IMR-90 (cell line): ENCODE measurements at regions not wholly inside any gene's neighbourhood (a gene's known extent, or its start where the extent isn't known, plus 50 kb on each side); places are given as distances from the start of the nearest gene placed in this dataset.

ENCODE experiments used
- ATAC-seq: fragments of 200-7000 bp; cut with Tn5 transposase; 2 replicates; pipeline ENCODE4 v1.9.1; 2020; ENCODE audit warnings: low read depth, mild to moderate bottlenecking, moderate library complexity
- BruUV-seq: library from RNA; stranded (reverse); fragments of 400-500 nt; replicated peaks from 2 replicates; lab custom pipeline; 2021; lab: Mats Ljungman, UMichigan
- CTCF ChIA-PET: fragments of 300-600 bp; formaldehyde crosslinking; extraction: SDS; loops from one replicate; lab custom pipeline; 2021; ENCODE audit warnings: antibody characterized with exemption; lab: Yijun Ruan, JAX
- POLR2A ChIA-PET: fragments of 300-600 bp; sonication (Branson Sonifier 250); formaldehyde crosslinking; loops from one replicate; lab custom pipeline; 2022; ENCODE audit warnings: antibody characterized with exemption; ENCODE audit not compliant: unreplicated experiment; lab: Charles Lee
- DNase-seq: peaks from one replicate; pipeline ENCODE4 v3.0.0; 2013
- H2AFZ ChIP-seq: replicated peaks from 2 replicates; pipeline ENCODE3; 2013; ENCODE audit warnings: low read length, mild to moderate bottlenecking; ENCODE audit not compliant: poor library complexity
- H2AK5ac ChIP-seq: 2 replicates; pipeline ENCODE4 v1.6.1; 2013; ENCODE audit warnings: low read depth, low read length, inconsistent platforms
- H2AK9ac ChIP-seq: replicated peaks from 2 replicates; pipeline ENCODE3; 2013; ENCODE audit warnings: mild to moderate bottlenecking, low read depth, low read length, moderate library complexity; ENCODE audit not compliant: poor library complexity
- H2BK120ac ChIP-seq: 2 replicates; pipeline ENCODE4 v1.6.1; 2013; ENCODE audit warnings: low read depth, low read length, inconsistent platforms
- H2BK15ac ChIP-seq: 3 replicates; pipeline ENCODE4 v1.6.1; 2013; ENCODE audit warnings: low read depth, low read length, inconsistent platforms
- H2BK20ac ChIP-seq: 2 replicates; pipeline ENCODE4 v1.6.1; 2013; ENCODE audit warnings: low read depth, mild to moderate bottlenecking, inconsistent platforms, low read length, moderate library complexity
- H2BK5ac ChIP-seq: 2 replicates; pipeline ENCODE4 v1.6.1; 2013; ENCODE audit warnings: mild to moderate bottlenecking, low read depth, low read length, inconsistent platforms; ENCODE audit not compliant: poor library complexity, severe bottlenecking
- H3K14ac ChIP-seq: replicated peaks from 2 replicates; pipeline ENCODE4 v1.6.1; 2013; ENCODE audit warnings: low read depth, low read length, inconsistent platforms
- H3K18ac ChIP-seq: 2 replicates; pipeline ENCODE4 v1.6.1; 2013; ENCODE audit warnings: low read depth, low read length, control low read depth
- H3K23ac ChIP-seq: 2 replicates; pipeline ENCODE4 v1.6.1; 2013; ENCODE audit warnings: low read depth, low read length, inconsistent platforms
- H3K27ac ChIP-seq: 2 replicates; pipeline ENCODE4 v1.5.1; 2013; ENCODE audit warnings: mild to moderate bottlenecking, control low read depth, low read length; ENCODE audit not compliant: insufficient read depth
- H3K27me3 ChIP-seq: 2 replicates; pipeline ENCODE4 v1.6.1; 2013; ENCODE audit warnings: low read length; ENCODE audit not compliant: control insufficient read depth, insufficient read depth
- H3K36me3 ChIP-seq: 2 replicates; pipeline ENCODE4 v1.6.1; 2013; ENCODE audit warnings: low read length, mixed read lengths; ENCODE audit not compliant: control insufficient read depth, insufficient read depth
- H3K4ac ChIP-seq: 2 replicates; pipeline ENCODE4 v1.6.1; 2013; ENCODE audit warnings: low read depth, low read length, inconsistent platforms
- H3K4me1 ChIP-seq: 2 replicates; pipeline ENCODE4 v1.6.1; 2013; ENCODE audit warnings: low read length, mixed read lengths; ENCODE audit not compliant: control insufficient read depth, insufficient read depth
- H3K4me2 ChIP-seq: 2 replicates; pipeline ENCODE4 v1.6.1; 2013; ENCODE audit warnings: low read depth, mild to moderate bottlenecking, control low read depth, low read length, moderate library complexity
- H3K4me3 ChIP-seq: 2 replicates; pipeline ENCODE4 v1.5.1; 2013; ENCODE audit warnings: low read depth, mild to moderate bottlenecking, control low read depth, low read length, moderate library complexity; ENCODE audit not compliant: insufficient read depth
- H3K56ac ChIP-seq: 2 replicates; pipeline ENCODE4 v1.6.1; 2013; ENCODE audit warnings: low read length, inconsistent platforms; ENCODE audit not compliant: insufficient read depth; ENCODE audit errors: extremely low read depth
- H3K79me1 ChIP-seq, 2 experiments: 2 replicates each; pipeline ENCODE4 v1.6.1; 2013; ENCODE audit warnings: low read length in 2 of 2, inconsistent platforms in 1 of 2, low read depth in 1 of 2
- H3K9ac ChIP-seq: 2 replicates; pipeline ENCODE4 v1.6.1; 2013; ENCODE audit warnings: low read depth, low read length, control low read depth
- H3K9me1 ChIP-seq: 2 replicates; pipeline ENCODE4 v1.6.1; 2013; ENCODE audit warnings: low read length, inconsistent platforms; ENCODE audit not compliant: insufficient read depth
- H3K9me3 ChIP-seq: 2 replicates; pipeline ENCODE4 v1.6.1; 2013; ENCODE audit warnings: low read length; ENCODE audit not compliant: control insufficient read depth, insufficient read depth
- H4K20me1 ChIP-seq: 2 replicates; pipeline ENCODE4 v1.6.1; 2013; ENCODE audit warnings: low read length, inconsistent platforms; ENCODE audit not compliant: insufficient read depth
- H4K5ac ChIP-seq: 2 replicates; pipeline ENCODE4 v1.6.1; 2013; ENCODE audit warnings: mild to moderate bottlenecking, low read depth, low read length, control low read depth
- H4K8ac ChIP-seq, 2 experiments: 2 replicates each; pipeline ENCODE4 v1.6.1; 2013; ENCODE audit warnings: low read depth in 2 of 2, low read length in 2 of 2, control low read depth in 1 of 2, inconsistent platforms in 1 of 2
- H4K91ac ChIP-seq: 2 replicates; pipeline ENCODE4 v1.6.1; 2013; ENCODE audit warnings: low read depth, low read length, inconsistent platforms; ENCODE audit not compliant: insufficient read depth
- CHD1 ChIP-seq: IDR thresholded peaks from 2 replicates; pipeline ENCODE4 v1.6.1; 2012; ENCODE audit warnings: low read depth, low read length, improper control_type of control experiment
- ELK1 ChIP-seq: fragments of 150-350 bp; IDR thresholded peaks from 2 replicates; pipeline ENCODE4 v1.6.1; 2016; ENCODE audit warnings: low read depth, mild to moderate bottlenecking, low read length, moderate library complexity, borderline replicate concordance
- FOS ChIP-seq: fragments of 150-350 bp; IDR thresholded peaks from 2 replicates; pipeline ENCODE4 v1.6.1; 2016; ENCODE audit warnings: low read depth, low read length
- MAZ ChIP-seq: IDR thresholded peaks from 2 replicates; pipeline ENCODE4 v1.6.1; 2012; ENCODE audit warnings: low read depth, mild to moderate bottlenecking, low read length, improper control_type of control experiment, moderate library complexity, borderline replicate concordance
- RAD21 ChIP-seq: IDR thresholded peaks from 2 replicates; pipeline ENCODE4 v1.6.1; 2012; ENCODE audit warnings: low read length, improper control_type of control experiment
- RCOR1 ChIP-seq: IDR thresholded peaks from 2 replicates; pipeline ENCODE4 v1.6.1; 2012; ENCODE audit warnings: mild to moderate bottlenecking, low read length, improper control_type of control experiment; ENCODE audit not compliant: insufficient replicate concordance
- RFX5 ChIP-seq: IDR thresholded peaks from 2 replicates; pipeline ENCODE4 v1.8.0; 2012; ENCODE audit warnings: low read depth, mild to moderate bottlenecking, low read length, moderate library complexity
- SMC3 ChIP-seq: fragments of 150-350 bp; IDR thresholded peaks from 2 replicates; pipeline ENCODE4 v1.6.1; 2016; ENCODE audit warnings: low read depth, mild to moderate bottlenecking, antibody characterized with exemption, low read length, moderate library complexity
- USF2 ChIP-seq: fragments of 150-350 bp; IDR thresholded peaks from 2 replicates; pipeline ENCODE4 v1.6.1; 2017; ENCODE audit warnings: mild to moderate bottlenecking, antibody characterized with exemption, low read length, low read depth
- WGBS, 2 experiments: methylation state at CpG; one replicate each; pipeline versions ENCODE4 v1.1.5 to v1.1.7; 2013; ENCODE audit warnings: missing lambda C conversion rate in 2 of 2; ENCODE audit not compliant: insufficient read length in 1 of 2; ENCODE audit errors: extremely low coverage in 2 of 2; 5-methylcytosine and 5-hydroxymethylcytosine counted together
- dilution Hi-C: fragments of 300-500 bp; cut with HindIII; formaldehyde crosslinking; loops from one replicate; pipeline ENCODE4 v1.14.3; 2018; ENCODE audit warnings: low sequenced_read_pairs; ENCODE audit not compliant: unreplicated experiment
- in situ Hi-C: fragments of 300-500 bp; cut with MboI; formaldehyde crosslinking; loops from 3 replicates; pipeline ENCODE4 v1.14.3; 2019; ENCODE audit warnings: low sequenced_read_pairs, inconsistent platforms, mixed read lengths
- intact Hi-C: fragments of 100-400 bp; cut with micrococcal nuclease; formaldehyde crosslinking; loops from 2 replicates; pipeline ENCODE4 v1.10.0; 2022

DNA sequence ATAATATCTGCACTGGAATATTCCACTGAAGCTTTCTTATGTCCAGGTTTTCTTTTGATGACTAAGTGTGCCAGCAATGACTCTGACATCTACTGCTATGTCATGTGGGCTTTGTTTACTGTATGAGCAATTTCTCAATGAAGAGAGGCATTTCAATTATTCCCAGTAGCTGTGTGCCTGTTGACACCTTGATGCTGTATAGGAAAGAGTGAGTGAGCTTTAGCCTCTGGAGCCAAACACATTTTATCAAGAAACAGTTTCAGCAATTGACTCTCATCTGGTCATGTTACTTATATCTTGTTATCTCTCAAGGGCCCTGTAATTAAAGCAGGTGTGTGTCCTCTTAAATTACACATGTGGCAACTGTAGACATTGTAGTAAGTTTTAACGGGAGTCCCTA lies 493.2 kb upstream of the FANCL start:
- CTCF ChIA-PET = no interaction called here
- WGBS, 2 experiments = no CpG with 5 or more reads among the region's 1 CpG

More for the DNA sequence above, 493.2 kb upstream of the FANCL start:
- no peaks in the 10 kb centered on the region for H3K9me1 ChIP-seq
- no peaks in the 10 kb centered on the region for H3K4me1 ChIP-seq
- H3K36me3 ChIP-seq = no peaks in the 10 kb centered on the region
- H4K5ac ChIP-seq = no peak overlapping the region
- H3K4ac ChIP-seq = no peak overlapping the region
- no peaks in the 10 kb centered on the region for H3K27me3 ChIP-seq
- no TSS peak for BruUV-seq
- H3K56ac ChIP-seq = no peak overlapping the region
- H3K4me3 ChIP-seq = no peak overlapping the region
- TF ChIP-seq ELK1 (no peak), SMC3 (no peak), MAZ (no peak), RFX5 (no peak), RAD21 (no peak), RCOR1 (no peak), FOS (no peak), USF2 (no peak), CHD1 (no peak)
- POLR2A ChIA-PET = no interaction called here
- DNase-seq = peak; percentile 5
- no peak overlapping the region for H2AK5ac ChIP-seq
- no peak overlapping the region for H3K14ac ChIP-seq
- no peak overlapping the region for H3K23ac ChIP-seq
- dilution Hi-C loops (no loop called here), intact Hi-C loops (no loop called here), in situ Hi-C loops (no loop called here)
- H3K4me2 ChIP-seq = no peak overlapping the region
- no peak overlapping the region for H2BK15ac ChIP-seq
- no peak overlapping the region for H3K27ac ChIP-seq
- H3K18ac ChIP-seq = no peak overlapping the region
- H4K20me1 ChIP-seq = no peaks in the 10 kb centered on the region
- no peak overlapping the region for H2BK5ac ChIP-seq
- no peak overlapping the region for H2AFZ ChIP-seq
- H2BK120ac ChIP-seq = no peak overlapping the region
- no peaks in the 10 kb centered on the region for H3K9me3 ChIP-seq
- H3K9ac ChIP-seq = no peak overlapping the region
- no peak overlapping the region for H4K91ac ChIP-seq
- H2AK9ac ChIP-seq = no peak overlapping the region
- no peak for ATAC-seq
- no peak overlapping the region for H2BK20ac ChIP-seq
- no peaks in the 10 kb centered on the region for H3K79me1 ChIP-seq
- no peak overlapping the region for H4K8ac ChIP-seq
